Suprapubic skin (tissue), 4 donors: ENCODE measurements at regions not wholly inside any gene's neighbourhood (a gene's known extent, or its start where the extent isn't known, plus 50 kb on each side); places are given as distances from the start of the nearest gene placed in this dataset.

Source experiments
- DNase-seq, 2 donors: peaks; one replicate each; pipeline ENCODE4 v3.0.0-alpha.2; 2019; ENCODE audit warnings: low spot score in 2 of 2
- H3K27ac ChIP-seq: fragments of 200-600 bp; sonication (generic); one replicate; pipeline ENCODE4 v1.5.1; 2019
- H3K27me3 ChIP-seq: fragments of 200-600 bp; sonication (generic); one replicate; pipeline ENCODE4 v1.5.1; 2019
- H3K36me3 ChIP-seq: fragments of 200-600 bp; sonication (generic); one replicate; pipeline ENCODE4 v1.5.1; 2019
- H3K4me1 ChIP-seq: fragments of 200-600 bp; sonication (generic); one replicate; pipeline ENCODE4 v1.5.1; 2019
- H3K4me3 ChIP-seq: fragments of 200-600 bp; sonication (generic); one replicate; pipeline ENCODE4 v1.5.1; 2019; ENCODE audit warnings: mild to moderate bottlenecking
- H3K9me3 ChIP-seq: fragments of 200-600 bp; sonication (generic); one replicate; pipeline ENCODE4 v1.5.1; 2019
- EP300 ChIP-seq: sonication (generic); formaldehyde crosslinking; IDR thresholded peaks from one replicate; pipeline ENCODE4 v1.6.1; 2017; ENCODE audit warnings: antibody characterized with exemption
- POLR2A ChIP-seq, 2 donors: fragments of 450-650 bp; IDR thresholded peaks; one replicate each; pipeline ENCODE4 v1.6.1; 2017; ENCODE audit warnings: antibody characterized with exemption in 2 of 2, mild to moderate bottlenecking in 2 of 2, moderate library complexity in 2 of 2
- POLR2AphosphoS5 ChIP-seq, 3 donors: sonication (generic); formaldehyde crosslinking; IDR thresholded peaks; one replicate each; pipeline ENCODE4 v1.6.1; 2017; ENCODE audit warnings: antibody characterized with exemption in 3 of 3
- WGBS: methylation state at CpG from one replicate; pipeline ENCODE4 v1.1.5; 2018; 5-methylcytosine and 5-hydroxymethylcytosine counted together
- TF ChIP-seq, protein P1 (sequence below), 2 donors: fragments of 200-600 bp in 1 of 2; fragments of 450-650 bp in 1 of 2; sonication (generic) in 1 of 2; IDR thresholded peaks; one replicate each; pipeline ENCODE4 v1.5.1; 2016 to 2019; ENCODE audit warnings: antibody characterized with exemption in 2 of 2, mild to moderate bottlenecking in 1 of 2, moderate library complexity in 1 of 2

DNA sequence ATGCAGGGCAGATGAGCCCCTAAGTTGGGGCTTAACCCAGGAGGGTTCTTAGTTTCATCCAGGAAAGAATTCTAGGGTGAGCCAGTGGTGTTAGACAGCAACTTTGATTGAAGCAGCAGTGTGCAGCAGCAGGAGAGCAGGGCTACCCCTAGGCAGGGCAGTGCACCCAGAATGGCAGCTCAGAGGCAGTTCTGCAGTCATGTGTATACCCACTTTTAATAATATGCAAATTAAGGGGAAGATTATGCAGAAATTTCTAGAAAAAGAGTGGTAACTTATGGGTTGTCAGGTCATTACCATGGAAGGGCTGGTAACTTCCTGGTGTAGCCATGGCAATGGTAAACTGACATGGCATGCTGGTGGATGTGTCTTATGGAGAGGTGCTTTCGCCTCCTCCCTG, 297.5 kb downstream of the PCNX1 start:
- no peak for TF ChIP-seq EP300
- no peak for TF ChIP-seq POLR2AphosphoS5 (IDR thresholded peaks at IDR 0.05)
- TF ChIP-seq, protein P1, sequence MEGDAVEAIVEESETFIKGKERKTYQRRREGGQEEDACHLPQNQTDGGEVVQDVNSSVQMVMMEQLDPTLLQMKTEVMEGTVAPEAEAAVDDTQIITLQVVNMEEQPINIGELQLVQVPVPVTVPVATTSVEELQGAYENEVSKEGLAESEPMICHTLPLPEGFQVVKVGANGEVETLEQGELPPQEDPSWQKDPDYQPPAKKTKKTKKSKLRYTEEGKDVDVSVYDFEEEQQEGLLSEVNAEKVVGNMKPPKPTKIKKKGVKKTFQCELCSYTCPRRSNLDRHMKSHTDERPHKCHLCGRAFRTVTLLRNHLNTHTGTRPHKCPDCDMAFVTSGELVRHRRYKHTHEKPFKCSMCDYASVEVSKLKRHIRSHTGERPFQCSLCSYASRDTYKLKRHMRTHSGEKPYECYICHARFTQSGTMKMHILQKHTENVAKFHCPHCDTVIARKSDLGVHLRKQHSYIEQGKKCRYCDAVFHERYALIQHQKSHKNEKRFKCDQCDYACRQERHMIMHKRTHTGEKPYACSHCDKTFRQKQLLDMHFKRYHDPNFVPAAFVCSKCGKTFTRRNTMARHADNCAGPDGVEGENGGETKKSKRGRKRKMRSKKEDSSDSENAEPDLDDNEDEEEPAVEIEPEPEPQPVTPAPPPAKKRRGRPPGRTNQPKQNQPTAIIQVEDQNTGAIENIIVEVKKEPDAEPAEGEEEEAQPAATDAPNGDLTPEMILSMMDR (IDR thresholded peaks at IDR 0.05), result no peak
- no peak for TF ChIP-seq POLR2A (IDR thresholded peaks at IDR 0.05)
- WGBS, result no CpG with 5 or more reads among the region's 1 CpG
- H3K27ac ChIP-seq, result no peak overlapping the region
- no peaks in the 10 kb centered on the region for H3K27me3 ChIP-seq
- no peaks in the 10 kb centered on the region for H3K4me1 ChIP-seq
- H3K9me3 ChIP-seq, result no peaks in the 10 kb centered on the region
- H3K36me3 ChIP-seq, result no peaks in the 10 kb centered on the region
- DNase-seq, result no peak
- H3K4me3 ChIP-seq, result no peak overlapping the region

- Histone ChIP-seq H3K4me3 (no peak overlapping the region), H3K4me1 (no peaks in the 10 kb centered on the region), H3K36me3 (no peaks in the 10 kb centered on the region), H3K9me3 (no peaks in the 10 kb centered on the region), H3K27ac (no peak overlapping the region), H3K27me3 (no peaks in the 10 kb centered on the region)
- no peak for DNase-seq
- TF ChIP-seq POLR2A (IDR thresholded peaks at IDR 0.05) (no peak), POLR2AphosphoS5 (IDR thresholded peaks at IDR 0.05) (no peak), EP300 (no peak)
- TF ChIP-seq, protein P1 (IDR thresholded peaks at IDR 0.05), result no peak
- 95% methylated on average over 2 of the region's 2 CpGs for WGBS
These were observed 298.9 kb downstream of the PCNX1 start for GRCh38 chr14:71206123-71206522.

GRCh38 chr14:71206766-71207371, 299.6 kb downstream of the PCNX1 start:
- no peak for DNase-seq
- Histone ChIP-seq H3K27ac (no peak overlapping the region), H3K27me3 (no peaks in the 10 kb centered on the region), H3K4me1 (no peaks in the 10 kb centered on the region), H3K36me3 (no peaks in the 10 kb centered on the region), H3K9me3 (no peaks in the 10 kb centered on the region), H3K4me3 (no peak overlapping the region)
- no peak for TF ChIP-seq POLR2AphosphoS5 (IDR thresholded peaks at IDR 0.05)
- TF ChIP-seq, protein P1 (IDR thresholded peaks at IDR 0.05), result no peak
- no peak for TF ChIP-seq EP300
- no peak for TF ChIP-seq POLR2A (IDR thresholded peaks at IDR 0.05)
- 41% methylated on average over 5 of the region's 7 CpGs for WGBS

DNA sequence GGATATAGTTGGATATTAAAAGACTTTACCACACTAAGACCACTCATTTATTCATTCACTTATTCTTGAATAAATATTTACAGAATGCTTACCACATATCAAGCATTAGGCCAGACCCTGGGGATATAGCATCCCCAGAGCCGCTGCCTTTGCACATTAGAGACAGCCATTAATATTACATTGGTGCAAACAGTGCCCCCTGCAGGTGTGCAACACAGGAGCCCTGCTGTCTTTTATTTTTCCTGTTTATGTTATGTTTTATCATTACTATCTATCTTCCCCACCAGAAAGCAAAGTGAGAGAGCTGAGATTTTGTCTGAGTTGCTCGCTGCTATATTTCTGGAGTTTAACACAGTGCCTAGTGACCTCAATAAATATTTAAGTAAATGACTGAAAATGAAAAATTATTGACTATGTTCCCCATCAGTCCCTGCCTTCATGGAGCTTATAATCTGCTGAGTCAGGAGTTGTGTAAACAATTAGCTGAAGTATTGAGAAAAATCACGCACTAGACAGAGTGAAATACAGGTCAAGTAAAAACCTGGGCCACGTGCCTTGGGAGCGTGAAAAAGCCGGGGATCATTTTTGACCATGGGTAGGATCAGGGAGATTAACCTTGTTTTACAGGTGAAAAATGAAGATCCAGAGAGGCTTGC, 301.6 kb downstream of the PCNX1 start:
- Histone ChIP-seq H3K9me3 (no peaks in the 10 kb centered on the region), H3K36me3 (no peaks in the 10 kb centered on the region), H3K27me3 (no peaks in the 10 kb centered on the region), H3K4me1 (no peaks in the 10 kb centered on the region), H3K27ac (no peak overlapping the region), H3K4me3 (no peak overlapping the region)
- no peak for DNase-seq
- no peak for TF ChIP-seq POLR2A (IDR thresholded peaks at IDR 0.05)
- TF ChIP-seq, protein P1 (IDR thresholded peaks at IDR 0.05), result no peak
- TF ChIP-seq POLR2AphosphoS5 (IDR thresholded peaks at IDR 0.05), result no peak
- TF ChIP-seq EP300, result no peak
- 92% methylated on average over 6 of the region's 6 CpGs for WGBS

GRCh38 chr14:71209888-71210287, 302.6 kb downstream of the PCNX1 start:
- H3K27me3 ChIP-seq, result no peaks in the 10 kb centered on the region
- H3K4me1 ChIP-seq, result no peaks in the 10 kb centered on the region
- H3K27ac ChIP-seq, result no peak overlapping the region
- TF ChIP-seq POLR2A (IDR thresholded peaks at IDR 0.05) (no peak), POLR2AphosphoS5 (IDR thresholded peaks at IDR 0.05) (no peak), EP300 (no peak)
- TF ChIP-seq, protein P1 (IDR thresholded peaks at IDR 0.05), result no peak
- 55% methylated on average over 6 of the region's 6 CpGs for WGBS
- H3K4me3 ChIP-seq, result no peak overlapping the region
- DNase-seq, result no peak
- no peaks in the 10 kb centered on the region for H3K36me3 ChIP-seq
- H3K9me3 ChIP-seq, result no peaks in the 10 kb centered on the region
